ENCODE measurements at regions not wholly inside any gene's neighbourhood (a gene's known extent, or its start where the extent isn't known, plus 50 kb on each side); places are given as distances from the start of the nearest gene placed in this dataset.

DNA sequence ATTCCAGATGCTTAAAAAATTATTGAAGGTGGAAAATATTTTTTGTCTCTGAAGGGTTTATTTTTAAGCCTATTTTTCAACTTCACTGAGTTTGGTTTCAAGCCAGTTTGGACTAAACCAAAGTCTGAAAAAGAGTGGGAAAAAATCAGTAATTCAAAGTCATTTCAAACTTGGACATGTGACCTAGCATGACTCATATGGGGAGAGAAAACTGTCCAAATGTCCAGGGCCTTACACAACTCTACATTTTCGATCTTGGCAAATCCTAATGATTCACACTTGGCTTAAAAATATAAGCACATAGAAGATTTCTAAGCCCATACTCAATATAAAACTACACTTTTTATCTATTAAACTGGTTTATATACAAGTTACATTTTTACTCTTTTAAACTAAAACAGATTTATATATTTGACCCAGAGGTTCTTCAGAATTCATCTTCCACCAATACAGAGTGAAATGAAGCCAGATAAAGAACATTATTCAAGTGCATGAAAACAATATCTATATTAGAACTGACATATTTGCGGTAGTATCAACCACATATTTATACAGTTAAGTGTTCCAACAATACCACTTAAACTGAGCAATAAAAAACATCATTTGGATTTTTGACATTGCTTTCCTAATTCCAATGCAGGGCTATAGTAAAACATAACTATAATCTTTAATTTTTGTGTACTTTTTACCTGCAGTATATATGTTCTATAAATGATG, 110.3 kb upstream of the TCF21 start:
- TF ChIP-seq EP300 (IDR thresholded peaks at IDR 0.05): no peak
- TF ChIP-seq GATA3 (IDR thresholded peaks at IDR 0.05; ENCODE audit: borderline replicate concordance): no peak
- no peak for TF ChIP-seq CTCF (IDR thresholded peaks at IDR 0.05)
- TF ChIP-seq RAD21 (conservative IDR thresholded peaks at IDR 0.05 in 1 of 2, IDR thresholded peaks at IDR 0.05 in 1 of 2): no peak
- TF ChIP-seq MAX (IDR thresholded peaks at IDR 0.05): no peak
- TF ChIP-seq, protein P1, sequence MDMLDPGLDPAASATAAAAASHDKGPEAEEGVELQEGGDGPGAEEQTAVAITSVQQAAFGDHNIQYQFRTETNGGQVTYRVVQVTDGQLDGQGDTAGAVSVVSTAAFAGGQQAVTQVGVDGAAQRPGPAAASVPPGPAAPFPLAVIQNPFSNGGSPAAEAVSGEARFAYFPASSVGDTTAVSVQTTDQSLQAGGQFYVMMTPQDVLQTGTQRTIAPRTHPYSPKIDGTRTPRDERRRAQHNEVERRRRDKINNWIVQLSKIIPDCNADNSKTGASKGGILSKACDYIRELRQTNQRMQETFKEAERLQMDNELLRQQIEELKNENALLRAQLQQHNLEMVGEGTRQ (IDR thresholded peaks at IDR 0.05): peak; percentile 59

All from A549 (cell line).